ENCODE measurements at regions not wholly inside any gene's neighbourhood (a gene's known extent, or its start where the extent isn't known, plus 50 kb on each side); places are given as distances from the start of the nearest gene placed in this dataset.

- WGBS, 2 experiments (ENCODE audit: low coverage in 1 of 2, low lambda C conversion rate in 2 of 2, missing lambda C conversion rate in 2 of 2) = 14 to 18% methylated on average over 15 of the region's 15 CpGs
- in situ Hi-C loops (cut with MboI) = no loop called here
- Histone ChIP-seq H3K4me1 (ENCODE audit: insufficient read depth) (peaks cover 40% of the 10 kb centered on the region), H3K9ac (peak overlapping the region; percentile 74), H3F3A (ENCODE audit: insufficient read depth) (peaks cover 36% of the 10 kb centered on the region), H3K36me3 (ENCODE audit: low read depth) (no peaks in the 10 kb centered on the region), H3K9me3 (ENCODE audit: low read depth) (no peaks in the 10 kb centered on the region), H3K9me2 (ENCODE audit: insufficient read depth) (no peaks in the 10 kb centered on the region), H3K79me2 (ENCODE audit: insufficient read depth) (no peaks in the 10 kb centered on the region), H3K4me2 (ENCODE audit: unreplicated experiment) (peak overlapping the region; percentile 81), H3K27me3 (replicated peaks; ENCODE audit: insufficient read depth) (no peaks in the 10 kb centered on the region), H4K20me1 (ENCODE audit: insufficient read depth) (no peaks in the 10 kb centered on the region), H3K4me3 (peak overlapping the region; percentile 56), H3K27ac (peak overlapping the region; percentile 93), H2AFZ (peak overlapping the region; percentile 90)
- DNase-seq = peak; percentile 72
- TF ChIP-seq EZH2phosphoT487 (IDR thresholded peaks at IDR 0.05; ENCODE audit: insufficient read depth, low read depth) = no peak
- no peak for TF ChIP-seq EZH2 (IDR thresholded peaks at IDR 0.05; ENCODE audit: insufficient read depth, poor library complexity, severe bottlenecking)
Observed at GRCh38 chr1:61606448-61607312, 118.3 kb downstream of the TM2D1 start.

- Histone ChIP-seq H3K4me2 (ENCODE audit: unreplicated experiment) (peak overlapping the region; percentile 81), H2AFZ (peak overlapping the region; percentile 90), H3K79me2 (ENCODE audit: insufficient read depth) (no peaks in the 10 kb centered on the region), H3K4me3 (peak overlapping the region; percentile 56), H3K27me3 (replicated peaks; ENCODE audit: insufficient read depth) (no peaks in the 10 kb centered on the region), H3F3A (ENCODE audit: insufficient read depth) (peaks cover 36% of the 10 kb centered on the region), H3K4me1 (ENCODE audit: insufficient read depth) (peaks cover 40% of the 10 kb centered on the region), H3K9me3 (ENCODE audit: low read depth) (no peaks in the 10 kb centered on the region), H3K9ac (peak overlapping the region; percentile 74), H4K20me1 (ENCODE audit: insufficient read depth) (no peaks in the 10 kb centered on the region), H3K27ac (peak overlapping the region; percentile 93), H3K36me3 (ENCODE audit: low read depth) (no peaks in the 10 kb centered on the region), H3K9me2 (ENCODE audit: insufficient read depth) (no peaks in the 10 kb centered on the region)
- TF ChIP-seq EZH2phosphoT487 (IDR thresholded peaks at IDR 0.05; ENCODE audit: insufficient read depth, low read depth) (no peak), EZH2 (IDR thresholded peaks at IDR 0.05; ENCODE audit: insufficient read depth, poor library complexity, severe bottlenecking) (no peak)
- DNase-seq = peak; percentile 87
- in situ Hi-C loops (cut with MboI) = no loop called here
- 39 to 43% methylated on average over 4 of the region's 4 CpGs for WGBS, 2 experiments (ENCODE audit: low coverage in 1 of 2, low lambda C conversion rate in 2 of 2, missing lambda C conversion rate in 2 of 2)
Observed at GRCh38 chr1:61605607-61606321, 119.2 kb downstream of the TM2D1 start.

- no peaks in the 10 kb centered on the region for H3K79me2 ChIP-seq (ENCODE audit: insufficient read depth)
- H3K4me2 ChIP-seq (ENCODE audit: unreplicated experiment) = peak overlapping the region; percentile 10
- TF ChIP-seq EZH2phosphoT487 (IDR thresholded peaks at IDR 0.05; ENCODE audit: insufficient read depth, low read depth) (no peak), EZH2 (IDR thresholded peaks at IDR 0.05; ENCODE audit: insufficient read depth, poor library complexity, severe bottlenecking) (no peak)
- no peaks in the 10 kb centered on the region for H4K20me1 ChIP-seq (ENCODE audit: insufficient read depth)
- no peaks in the 10 kb centered on the region for H3K27me3 ChIP-seq (replicated peaks; ENCODE audit: insufficient read depth)
- DNase-seq = peak; percentile 46
- WGBS, 2 experiments (ENCODE audit: low coverage in 1 of 2, low lambda C conversion rate in 2 of 2, missing lambda C conversion rate in 2 of 2) = 78 to 94% methylated on average over 1 of the region's 1 CpG
- no peak overlapping the region for H3K27ac ChIP-seq
- no peak overlapping the region for H3K9ac ChIP-seq
- H3K4me1 ChIP-seq (ENCODE audit: insufficient read depth) = peaks cover 40% of the 10 kb centered on the region
- H2AFZ ChIP-seq = no peak overlapping the region
- in situ Hi-C loops (cut with MboI) = no loop called here
- H3F3A ChIP-seq (ENCODE audit: insufficient read depth) = peaks cover 36% of the 10 kb centered on the region
- no peaks in the 10 kb centered on the region for H3K36me3 ChIP-seq (ENCODE audit: low read depth)
- no peak overlapping the region for H3K4me3 ChIP-seq
- H3K9me3 ChIP-seq (ENCODE audit: low read depth) = no peaks in the 10 kb centered on the region
- H3K9me2 ChIP-seq (ENCODE audit: insufficient read depth) = no peaks in the 10 kb centered on the region
Observed at GRCh38 chr1:61604684-61605083, 120.3 kb downstream of the TM2D1 start.

GRCh38 chr1:61604261-61604660, 120.7 kb downstream of the TM2D1 start:
- DNase-seq = peak; percentile 28
- H3K27me3 ChIP-seq (replicated peaks; ENCODE audit: insufficient read depth) = no peaks in the 10 kb centered on the region
- WGBS, 2 experiments (ENCODE audit: low coverage in 1 of 2, low lambda C conversion rate in 2 of 2, missing lambda C conversion rate in 2 of 2) = 64 to 73% methylated on average over 4 of the region's 4 CpGs
- no peaks in the 10 kb centered on the region for H4K20me1 ChIP-seq (ENCODE audit: insufficient read depth)
- peaks cover 40% of the 10 kb centered on the region for H3K4me1 ChIP-seq (ENCODE audit: insufficient read depth)
- H3K4me3 ChIP-seq = no peak overlapping the region
- in situ Hi-C loops (cut with MboI) = no loop called here
- H3K36me3 ChIP-seq (ENCODE audit: low read depth) = no peaks in the 10 kb centered on the region
- H3K4me2 ChIP-seq (ENCODE audit: unreplicated experiment) = no peak overlapping the region
- no peak for TF ChIP-seq EZH2 (IDR thresholded peaks at IDR 0.05; ENCODE audit: insufficient read depth, poor library complexity, severe bottlenecking)
- TF ChIP-seq EZH2phosphoT487 (IDR thresholded peaks at IDR 0.05; ENCODE audit: insufficient read depth, low read depth) = no peak
- no peaks in the 10 kb centered on the region for H3K79me2 ChIP-seq (ENCODE audit: insufficient read depth)
- no peaks in the 10 kb centered on the region for H3K9me3 ChIP-seq (ENCODE audit: low read depth)
- H3K9me2 ChIP-seq (ENCODE audit: insufficient read depth) = no peaks in the 10 kb centered on the region
- H3K27ac ChIP-seq = no peak overlapping the region
- H2AFZ ChIP-seq = no peak overlapping the region
- no peak overlapping the region for H3K9ac ChIP-seq
- H3F3A ChIP-seq (ENCODE audit: insufficient read depth) = peaks cover 36% of the 10 kb centered on the region

All from GM23248 (cell line).